GM18511 (cell line): ENCODE measurements at regions not wholly inside any gene's neighbourhood (a gene's known extent, or its start where the extent isn't known, plus 50 kb on each side); places are given as distances from the start of the nearest gene placed in this dataset.

Experiments
- ATAC-seq: cut with Tn5 transposase; IDR thresholded peaks from one replicate; pipeline ENCODE4 v1.9.1; 2021; ENCODE audit warnings: mild to moderate bottlenecking, moderate library complexity; ENCODE audit not compliant: unreplicated experiment

- no peak for ATAC-seq
These were observed 369.0 kb upstream of the CCDC54 start for GRCh38 chr3:107008213-107008612.

- ATAC-seq = no peak
These were observed 363.6 kb upstream of the CCDC54 start for GRCh38 chr3:107013641-107014040.

- ATAC-seq = no peak
These were observed 352.6 kb upstream of the CCDC54 start for GRCh38 chr3:107024551-107025026.

GRCh38 chr3:107025961-107026360 is 351.3 kb upstream of the CCDC54 start:
- ATAC-seq = no peak

GRCh38 chr3:107028086-107028485 is 349.2 kb upstream of the CCDC54 start:
- ATAC-seq = no peak

- ATAC-seq = no peak
These were observed 348.6 kb upstream of the CCDC54 start for GRCh38 chr3:107028626-107029025.

GRCh38 chr3:107032111-107032510 is 345.1 kb upstream of the CCDC54 start:
- ATAC-seq = no peak

GRCh38 chr3:107034142-107034541 is 343.1 kb upstream of the CCDC54 start:
- no peak for ATAC-seq

- no peak for ATAC-seq
These were observed 342.1 kb upstream of the CCDC54 start for GRCh38 chr3:107035176-107035575.

- ATAC-seq = no peak
These were observed 332.6 kb upstream of the CCDC54 start for GRCh38 chr3:107044677-107045076.

GRCh38 chr3:107045791-107046190 is 331.4 kb upstream of the CCDC54 start:
- no peak for ATAC-seq

- no peak for ATAC-seq
These were observed 321.9 kb upstream of the CCDC54 start for GRCh38 chr3:107055181-107055942.

- ATAC-seq = no peak
These were observed 315.8 kb upstream of the CCDC54 start for GRCh38 chr3:107061466-107061865.

- ATAC-seq = no peak
These were observed 314.9 kb upstream of the CCDC54 start for GRCh38 chr3:107062310-107062709.

GRCh38 chr3:107062787-107063186 is 314.5 kb upstream of the CCDC54 start:
- no peak for ATAC-seq

- no peak for ATAC-seq
These were observed 313.9 kb upstream of the CCDC54 start for GRCh38 chr3:107063351-107063750.

- ATAC-seq = peak; percentile 96
These were observed 312.7 kb upstream of the CCDC54 start for GRCh38 chr3:107064405-107065060.

- no peak for ATAC-seq
These were observed 312.0 kb upstream of the CCDC54 start for GRCh38 chr3:107065094-107065861.

- ATAC-seq = no peak
These were observed 309.8 kb upstream of the CCDC54 start for GRCh38 chr3:107067421-107067820.

- no peak for ATAC-seq
These were observed 308.3 kb upstream of the CCDC54 start for GRCh38 chr3:107068980-107069379.

- no peak for ATAC-seq
These were observed 300.3 kb upstream of the CCDC54 start for GRCh38 chr3:107076946-107077345.

- ATAC-seq = no peak
These were observed 299.8 kb upstream of the CCDC54 start for GRCh38 chr3:107077391-107077790.
